HG03571 (cell line): ENCODE measurements at regions not wholly inside any gene's neighbourhood (a gene's known extent, or its start where the extent isn't known, plus 50 kb on each side); places are given as distances from the start of the nearest gene placed in this dataset.

Experiments used
- ATAC-seq: cut with Tn5 transposase; IDR thresholded peaks from one replicate; pipeline ENCODE4 v1.9.1; 2021; ENCODE audit not compliant: unreplicated experiment

DNA sequence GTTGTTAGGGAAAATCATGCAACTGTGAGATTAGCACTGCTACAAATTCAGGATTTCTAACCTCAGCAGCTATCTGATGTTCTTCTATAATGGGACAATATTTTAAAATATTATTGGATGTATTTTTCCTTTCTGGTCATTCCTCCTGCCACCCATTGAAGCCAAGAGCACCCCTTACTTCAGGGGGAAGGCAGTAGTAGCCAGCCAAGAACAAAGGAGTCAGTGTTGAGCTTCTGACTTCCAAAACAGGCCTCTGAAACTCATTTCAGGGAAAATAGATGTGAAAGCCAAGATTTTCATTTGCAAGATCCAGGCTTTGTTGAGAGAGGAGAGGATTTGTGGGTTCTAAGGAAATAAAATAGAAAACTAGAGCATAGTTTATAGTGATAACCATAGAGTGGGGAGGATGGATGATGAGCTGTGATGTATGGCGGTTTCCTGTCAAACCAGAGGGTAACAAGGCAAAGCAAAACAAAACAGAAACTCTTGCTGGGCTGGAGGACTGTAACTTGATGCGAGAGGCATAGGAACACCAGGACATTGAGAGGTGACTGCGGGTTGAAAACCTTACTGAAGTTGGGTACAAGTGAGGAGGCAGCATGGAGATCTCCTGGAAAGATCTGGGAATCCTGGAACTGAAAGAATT, 173.7 kb upstream of the LEF1 start:
- ATAC-seq, result no peak

DNA sequence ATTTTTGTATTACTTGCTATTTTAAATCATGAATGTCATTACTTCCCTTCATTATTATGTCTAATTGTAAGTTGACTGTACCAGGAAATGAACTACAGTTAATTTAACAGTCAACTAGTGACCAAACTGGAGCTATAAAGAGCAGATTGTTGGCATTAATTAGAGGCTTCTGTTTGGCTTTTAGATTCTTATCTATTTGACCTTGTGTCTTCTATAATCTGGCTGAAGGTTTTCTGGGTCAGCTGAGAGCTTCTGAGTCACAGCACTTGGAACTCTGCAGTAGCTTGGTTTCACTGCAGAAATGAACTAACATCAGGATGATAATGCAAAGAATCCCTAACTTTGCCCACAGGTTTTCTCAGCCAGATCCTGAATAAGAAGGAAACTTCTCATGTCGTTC, 169.2 kb upstream of the LEF1 start:
- ATAC-seq, result no peak

DNA sequence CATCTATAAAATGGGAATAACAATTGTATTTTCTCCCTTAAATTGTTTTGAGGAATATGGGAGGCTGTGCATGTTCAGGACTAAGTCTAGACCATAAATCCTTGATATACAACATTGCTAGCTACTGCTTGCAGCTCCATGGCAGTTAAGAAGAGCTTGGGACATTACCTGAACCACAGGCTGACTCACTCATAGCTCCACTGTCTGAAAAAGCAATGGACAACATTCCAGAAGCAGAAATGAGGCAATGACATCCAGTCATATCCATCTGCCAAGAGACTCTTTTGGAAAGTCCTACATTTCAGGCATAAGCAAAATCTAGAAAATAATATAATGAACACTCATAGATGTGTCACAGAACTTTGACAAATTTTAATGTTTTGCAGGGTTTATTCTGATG, 167.3 kb upstream of the LEF1 start:
- ATAC-seq, result no peak

DNA sequence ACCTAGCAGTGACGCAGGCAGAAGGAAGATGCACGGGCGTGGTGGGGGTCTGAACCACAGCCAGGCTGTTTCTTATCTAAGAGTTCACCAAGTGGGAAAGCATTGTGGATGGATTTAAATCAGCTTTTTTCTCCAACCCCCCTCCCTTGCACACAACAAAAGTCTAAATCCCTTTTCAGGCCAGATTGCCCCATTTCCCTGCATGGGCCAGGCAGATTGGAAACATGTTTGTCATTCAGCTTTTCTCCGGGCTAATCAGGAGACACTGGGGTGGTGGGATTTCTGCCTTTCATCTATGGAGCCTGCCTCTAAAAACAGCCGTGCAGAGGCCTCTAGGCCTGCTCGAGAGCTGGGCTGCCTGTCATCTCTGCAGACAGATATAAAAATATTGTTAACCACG, 166.3 kb upstream of the LEF1 start:
- no peak for ATAC-seq

DNA sequence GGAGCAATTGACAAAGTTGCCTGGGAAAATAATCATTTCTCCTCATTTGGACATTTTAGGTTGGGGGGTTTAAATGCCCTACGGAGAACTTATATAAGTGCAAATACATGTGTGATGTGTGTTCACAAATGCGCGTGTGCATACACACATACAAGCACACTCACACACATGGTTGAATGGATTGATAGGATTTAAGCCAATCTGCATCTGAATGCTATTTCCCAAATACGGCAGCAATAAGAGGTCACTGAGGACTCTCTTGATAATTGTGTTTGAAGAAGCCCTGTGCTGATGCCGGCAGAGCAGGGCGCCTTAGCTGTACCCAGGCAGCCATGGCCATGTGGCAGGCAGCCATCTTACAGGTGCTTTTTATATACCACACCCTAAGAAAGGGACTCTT, 165.3 kb upstream of the LEF1 start:
- no peak for ATAC-seq

DNA sequence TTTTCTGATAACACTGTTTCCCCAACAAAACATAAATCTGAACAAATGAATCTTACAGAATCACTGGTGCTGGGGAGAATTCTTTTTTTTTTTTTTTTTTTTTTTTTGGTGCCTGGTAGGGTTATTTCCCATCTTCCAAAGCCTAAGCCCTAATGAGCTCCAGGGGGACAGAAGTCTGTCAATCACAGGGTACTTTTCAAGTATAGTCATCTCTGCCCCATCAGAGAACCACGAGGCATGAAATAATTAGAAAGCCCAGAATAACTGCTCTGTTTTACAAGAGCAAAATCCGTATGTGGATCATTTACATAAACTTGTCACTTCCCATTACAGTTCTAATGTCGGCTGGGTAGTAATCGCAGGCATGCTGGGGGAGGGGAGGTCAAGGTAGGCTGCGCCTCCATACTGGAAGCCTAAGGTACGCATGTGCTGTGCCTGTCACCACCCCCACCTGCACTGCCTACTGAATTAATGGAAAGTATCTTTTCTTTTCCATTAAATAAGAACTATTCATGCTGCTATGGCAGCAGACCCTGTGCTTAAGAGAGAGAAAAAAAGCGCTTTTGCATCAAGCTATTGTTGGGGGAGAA, 164.7 kb upstream of the LEF1 start:
- ATAC-seq, result no peak

DNA sequence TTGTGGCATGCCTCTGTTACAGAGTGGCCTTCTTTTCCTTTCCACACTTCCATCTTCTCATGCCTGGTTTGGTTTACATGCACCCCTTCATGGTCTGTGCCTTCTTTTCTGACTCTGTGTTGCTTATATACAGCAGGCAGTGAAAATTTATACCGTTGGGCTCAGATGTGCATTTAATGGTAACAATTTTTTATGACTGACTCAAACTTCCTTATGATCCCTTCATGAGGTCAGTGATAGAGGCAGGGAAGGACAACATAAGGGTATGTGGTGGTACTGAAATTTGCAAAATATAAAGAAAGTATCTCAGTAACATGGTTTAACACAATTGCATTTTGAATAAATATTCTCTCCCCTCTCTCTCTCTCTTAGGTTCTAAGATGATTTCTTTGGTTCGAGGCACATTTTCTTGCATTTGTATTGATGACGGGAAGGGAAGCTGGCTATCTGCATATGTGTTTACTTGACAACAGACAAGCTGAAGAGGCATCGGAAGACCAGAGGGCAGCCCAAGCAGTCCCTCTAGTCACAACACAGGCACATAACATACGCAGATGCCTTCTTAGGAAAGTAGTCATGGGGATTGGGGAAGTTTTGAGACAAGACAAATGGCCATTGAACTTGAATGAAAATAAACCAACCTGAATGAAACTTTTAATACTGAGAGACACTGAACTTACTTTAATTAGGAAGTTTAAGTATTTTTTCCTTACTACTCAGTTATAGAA, 163.3 kb upstream of the LEF1 start:
- no peak for ATAC-seq

DNA sequence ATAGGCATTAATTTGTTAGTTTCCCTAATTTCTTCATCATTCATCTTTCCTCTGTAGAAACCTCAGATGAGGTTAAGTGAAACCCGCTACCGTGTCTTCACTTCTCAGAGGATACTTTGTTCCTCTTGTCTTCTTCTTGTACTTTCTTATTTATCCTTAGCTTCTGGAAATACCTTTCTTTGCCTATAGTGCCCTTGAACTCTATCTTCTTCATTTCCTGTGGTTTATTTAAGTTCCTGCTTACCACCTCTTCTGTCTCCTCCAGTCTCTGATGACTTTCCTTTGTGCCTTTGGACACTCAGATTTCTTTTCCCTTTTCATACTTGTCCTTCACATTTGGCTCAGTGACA, 159.6 kb upstream of the LEF1 start:
- ATAC-seq, result no peak

DNA sequence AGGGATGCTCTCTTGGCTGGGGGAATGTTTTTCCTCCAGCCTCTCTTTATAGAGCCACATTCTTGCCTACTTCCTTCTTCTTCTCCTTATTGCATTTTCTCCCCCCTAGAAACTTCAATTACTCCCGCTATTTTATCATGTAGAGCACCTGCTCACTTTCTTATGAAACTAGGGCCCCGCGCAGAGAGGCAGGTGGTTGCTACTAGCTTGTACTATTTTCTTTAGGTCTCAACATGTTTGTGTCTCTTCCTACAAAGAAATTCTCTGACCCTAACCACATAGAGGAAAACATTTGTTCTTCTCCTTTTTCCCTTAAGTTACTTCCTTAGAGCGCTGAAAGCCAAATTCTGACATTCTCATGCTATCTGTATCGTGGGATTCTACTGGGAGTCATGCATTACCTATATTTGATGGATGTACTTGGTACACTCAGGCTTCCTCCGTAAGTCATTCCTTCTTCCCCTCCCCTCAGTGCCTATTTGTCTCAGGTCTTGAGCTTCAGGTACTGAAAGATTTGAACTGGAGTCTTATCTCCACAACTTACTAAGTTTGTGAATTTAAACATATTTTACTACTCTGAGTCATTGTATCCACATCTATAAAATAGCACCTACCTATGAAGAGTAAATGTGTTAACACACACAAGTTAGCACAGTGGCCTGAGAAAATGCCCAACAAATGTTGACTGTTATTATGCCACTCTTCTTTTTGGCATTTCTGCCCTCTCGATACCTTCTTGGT, 159.1 kb upstream of the LEF1 start:
- ATAC-seq, result no peak

DNA sequence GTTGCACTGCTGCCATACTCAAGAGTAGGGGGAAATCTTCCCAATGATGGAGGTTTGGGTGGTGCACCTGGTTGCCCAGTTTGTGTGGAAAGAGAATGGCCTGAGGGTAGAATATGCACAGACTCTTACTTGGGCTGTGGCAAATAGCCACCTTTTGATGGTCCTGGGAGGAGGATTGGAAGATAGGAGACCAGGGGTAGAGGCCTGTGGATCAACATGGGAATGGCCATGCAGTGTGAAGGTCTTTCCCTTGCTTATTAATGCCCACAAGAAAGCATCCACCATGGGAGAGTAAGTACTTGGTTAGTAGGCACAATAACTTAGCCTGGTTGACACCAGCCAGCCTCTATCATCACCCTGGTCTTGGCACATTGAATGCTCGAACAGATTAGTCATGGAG, 156.8 kb upstream of the LEF1 start:
- ATAC-seq, result no peak

DNA sequence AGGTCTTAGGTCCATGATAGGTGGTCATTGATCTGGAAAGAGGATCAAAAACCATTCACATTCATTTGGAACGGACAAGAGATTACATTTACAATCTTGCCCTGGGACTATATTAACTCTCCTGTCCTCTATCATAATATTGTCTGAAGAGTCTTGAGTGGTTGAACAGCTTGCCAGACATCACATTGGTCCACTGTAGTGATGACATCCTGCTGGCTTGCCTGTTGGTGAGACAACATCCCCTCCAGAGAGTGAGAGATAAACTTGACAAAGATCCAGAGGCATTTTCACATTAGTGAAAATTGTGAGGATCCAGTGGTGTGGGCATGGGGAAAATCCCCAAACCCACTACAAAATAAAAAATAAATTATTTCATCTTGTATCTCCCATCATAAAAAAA, 155.7 kb upstream of the LEF1 start:
- no peak for ATAC-seq

DNA sequence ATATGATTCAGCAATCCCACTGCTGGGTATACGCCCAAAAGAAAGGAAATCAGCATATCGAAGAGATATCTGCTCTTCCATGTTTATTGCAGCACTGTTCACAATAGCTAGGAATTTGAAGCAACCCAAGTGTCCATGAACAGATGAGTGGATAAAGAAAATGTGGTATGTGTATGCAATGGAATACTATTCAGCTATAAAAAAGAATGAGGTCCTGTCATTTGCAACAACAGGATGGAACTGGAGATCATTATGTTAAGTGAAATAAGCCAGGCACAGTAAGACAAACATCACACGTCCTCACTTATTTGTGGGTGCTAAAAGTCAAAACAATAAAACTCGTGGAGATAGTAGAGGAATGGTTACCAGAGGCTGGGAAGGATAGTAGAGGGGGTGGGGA, 153.8 kb upstream of the LEF1 start:
- no peak for ATAC-seq

DNA sequence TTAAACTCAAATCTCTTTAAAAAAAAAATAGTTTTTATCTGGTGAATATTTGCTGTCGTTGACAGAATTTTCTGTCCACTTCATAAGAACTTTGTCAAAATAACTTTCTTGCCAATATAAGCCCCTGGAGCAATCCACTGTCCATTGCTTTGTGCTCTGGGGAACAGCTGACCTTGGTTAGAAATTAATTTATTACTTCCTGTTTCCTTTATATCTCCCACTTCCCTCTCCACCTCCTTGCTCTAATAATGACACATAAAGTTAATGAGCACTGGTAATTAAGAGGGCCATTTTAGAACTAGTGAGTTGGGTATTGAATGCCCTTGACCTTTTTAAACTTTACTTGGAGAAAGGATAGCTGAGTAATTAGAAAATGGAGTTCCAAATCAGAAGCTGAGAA, 151.3 kb upstream of the LEF1 start:
- no peak for ATAC-seq

DNA sequence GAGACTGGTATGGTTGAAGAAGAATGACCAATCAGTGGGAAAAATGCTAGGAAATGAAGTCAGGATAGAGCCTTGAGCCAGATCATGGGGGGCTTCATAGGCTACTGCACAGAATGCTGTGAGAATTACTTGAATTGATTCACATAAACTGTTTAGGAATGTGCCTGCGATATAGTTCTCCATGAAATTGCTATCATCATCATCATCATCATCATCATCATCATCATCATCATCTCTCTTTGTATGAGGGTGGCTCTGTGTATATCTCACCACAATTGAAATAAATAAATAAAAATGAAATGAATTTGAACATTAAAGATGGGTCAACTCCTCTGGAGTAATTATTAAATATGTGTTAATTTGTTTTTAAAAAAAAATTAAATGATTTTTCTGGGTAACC, 148.6 kb upstream of the LEF1 start:
- no peak for ATAC-seq

DNA sequence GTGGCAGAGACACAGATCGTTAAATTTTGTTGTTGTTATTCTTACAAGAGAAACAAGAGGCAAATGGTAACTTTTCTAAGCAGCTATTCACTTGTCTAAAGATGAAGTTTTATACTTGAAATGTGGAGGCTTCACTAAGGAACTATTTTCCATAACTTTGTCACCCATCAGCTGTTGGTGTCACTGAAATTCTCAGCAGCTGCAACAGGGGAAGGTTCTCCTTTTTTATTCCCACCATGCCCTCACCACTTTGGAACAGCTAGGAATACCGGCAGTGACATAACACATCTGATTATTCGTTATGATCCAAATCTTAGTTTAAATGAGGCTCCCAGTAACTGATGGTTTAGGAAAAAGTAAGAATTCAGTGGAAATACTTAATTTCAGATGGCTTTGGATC, 147.0 kb upstream of the LEF1 start:
- no peak for ATAC-seq

DNA sequence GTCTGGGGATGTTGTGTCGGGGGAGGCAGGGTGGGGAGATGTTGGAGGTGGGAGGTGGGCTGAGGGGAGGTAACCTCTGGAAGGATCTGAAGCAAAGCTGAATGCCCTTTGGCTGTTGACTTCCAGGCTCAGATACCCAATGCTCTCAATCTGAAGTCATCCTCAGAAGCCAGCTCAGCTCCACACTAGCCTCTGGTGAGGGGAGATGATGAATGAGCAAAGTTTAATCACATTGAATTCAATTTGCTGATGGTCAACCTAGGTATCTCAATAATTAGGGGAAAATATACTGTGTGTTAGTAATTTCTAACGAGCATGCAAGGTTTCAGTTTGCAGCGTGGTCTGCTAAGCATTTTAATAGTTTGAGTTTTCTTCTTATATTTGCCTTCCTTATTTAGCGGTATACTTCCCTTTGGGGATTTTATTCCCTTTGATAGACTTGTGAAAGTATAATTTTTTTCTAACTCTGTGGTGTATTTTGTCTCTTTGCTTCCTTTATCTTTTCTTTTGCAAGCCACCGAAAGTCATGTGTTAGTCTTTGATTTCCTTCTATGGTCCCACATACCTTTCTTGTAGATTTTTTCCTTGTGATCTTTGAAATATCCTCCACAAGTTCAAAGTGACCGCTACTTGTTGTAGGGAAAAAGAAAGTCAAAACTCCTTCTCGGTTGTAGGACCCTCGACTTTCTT, 146.3 kb upstream of the LEF1 start:
- no peak for ATAC-seq

DNA sequence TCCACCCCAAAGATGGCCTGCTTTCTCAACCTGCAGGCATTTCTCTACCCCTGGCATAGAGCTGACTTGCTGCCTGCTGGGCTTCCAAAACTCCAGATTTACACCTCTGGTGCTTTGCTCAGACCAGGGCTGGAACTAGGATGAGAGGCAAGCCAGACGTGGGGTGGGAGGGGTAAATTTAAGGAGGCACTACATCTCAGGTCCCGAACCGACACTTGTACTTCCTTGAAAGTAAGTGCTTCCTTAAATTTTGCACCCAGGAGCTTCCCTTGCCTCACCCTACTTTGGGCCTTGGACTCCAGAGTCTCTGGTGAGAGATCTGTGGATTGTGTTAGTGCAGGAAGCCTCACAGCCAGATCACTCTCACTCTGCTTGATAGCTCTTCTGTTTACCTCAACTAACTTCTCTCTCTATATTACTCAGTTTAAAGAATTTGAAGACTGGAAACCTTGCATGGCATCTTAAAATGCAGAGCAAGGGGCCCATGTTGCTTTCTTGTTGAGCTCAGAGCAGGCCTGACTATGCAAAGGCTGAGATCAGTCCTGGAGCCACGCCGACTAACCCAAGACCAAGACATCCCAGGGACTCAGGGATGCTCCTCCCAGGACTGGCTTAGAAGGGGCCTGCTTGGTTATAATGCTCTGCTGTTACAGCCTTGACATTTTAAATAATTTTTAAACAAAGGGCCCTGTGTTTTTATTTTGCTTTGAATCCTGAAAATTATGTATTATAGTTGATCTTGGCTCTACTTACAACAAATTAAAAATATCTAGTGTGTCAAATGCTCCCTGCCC, 145.0 kb upstream of the LEF1 start:
- no peak for ATAC-seq

DNA sequence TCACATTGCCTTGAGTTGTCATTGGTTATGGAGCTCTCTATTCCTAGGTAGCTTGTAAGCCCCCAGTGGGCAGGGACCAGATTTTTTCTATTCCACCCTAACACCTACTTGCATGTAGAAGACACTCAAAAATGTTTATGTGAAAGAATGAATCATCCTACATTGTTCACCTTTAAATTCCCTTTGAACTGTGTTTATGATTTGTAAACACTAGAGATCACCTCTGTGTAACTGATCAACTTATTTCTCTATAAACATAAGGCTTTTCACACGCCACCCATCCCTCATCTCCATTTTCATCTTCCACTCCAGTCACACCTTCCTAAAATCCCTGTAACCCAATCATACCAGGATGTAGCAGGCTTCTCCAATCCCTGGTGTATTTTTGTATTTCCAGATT, 142.6 kb upstream of the LEF1 start:
- ATAC-seq, result no peak

DNA sequence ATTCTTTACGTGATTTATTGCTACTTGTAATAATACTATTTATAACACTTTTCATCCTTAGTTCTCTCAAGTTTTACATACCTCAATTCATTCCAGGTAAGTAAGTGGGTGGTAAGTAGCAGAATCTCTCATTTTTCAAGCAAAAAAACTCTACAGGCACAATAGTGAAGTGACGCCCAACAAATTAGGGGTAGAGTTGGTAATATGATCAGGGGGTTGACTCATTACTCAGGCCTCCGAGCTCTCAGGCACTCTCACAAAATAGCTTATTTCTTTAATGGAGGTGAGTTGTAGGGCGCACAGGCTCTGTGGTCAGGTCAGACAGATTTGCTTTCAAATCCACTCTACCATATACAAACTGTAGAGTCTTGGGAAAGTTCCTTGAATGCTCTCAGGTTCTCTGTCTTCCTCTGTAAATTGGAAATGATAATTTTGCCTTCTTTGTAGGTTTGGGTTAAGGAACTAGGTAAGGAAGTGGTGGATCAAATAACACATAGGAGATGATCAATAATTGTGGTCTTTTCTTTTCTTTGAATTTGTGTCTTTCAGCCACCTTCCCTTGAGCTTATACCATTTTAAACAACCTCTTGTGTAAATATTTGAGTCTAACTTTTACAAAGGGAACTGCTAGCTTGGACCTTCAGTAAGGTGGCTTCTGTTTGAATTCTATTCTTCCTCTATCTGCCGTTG, 134.9 kb upstream of the LEF1 start:
- no peak for ATAC-seq
